ENCODE measurements at regions not wholly inside any gene's neighbourhood (a gene's known extent, or its start where the extent isn't known, plus 50 kb on each side); places are given as distances from the start of the nearest gene placed in this dataset.

DNA sequence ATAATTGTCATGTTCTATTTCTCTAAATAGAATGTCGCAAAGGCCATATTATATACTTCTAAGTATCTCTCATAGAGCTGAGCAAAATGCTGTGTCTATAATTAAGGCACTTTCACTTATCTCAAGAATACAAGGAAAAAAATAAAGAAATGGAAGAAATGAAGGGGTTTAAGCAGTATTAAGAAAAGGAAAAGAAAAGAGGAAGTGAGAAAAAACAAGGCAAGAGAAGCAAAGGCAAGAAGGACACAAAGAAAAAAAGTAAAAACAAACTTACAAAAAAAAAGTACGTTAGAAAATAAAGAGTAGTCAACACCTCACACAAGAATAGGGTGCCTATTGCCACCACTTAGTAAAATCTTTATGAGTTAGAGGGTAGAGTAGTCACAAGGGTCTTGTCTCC is 506.2 kb downstream of the GABRG2 start:
- TF ChIP-seq, protein P1, sequence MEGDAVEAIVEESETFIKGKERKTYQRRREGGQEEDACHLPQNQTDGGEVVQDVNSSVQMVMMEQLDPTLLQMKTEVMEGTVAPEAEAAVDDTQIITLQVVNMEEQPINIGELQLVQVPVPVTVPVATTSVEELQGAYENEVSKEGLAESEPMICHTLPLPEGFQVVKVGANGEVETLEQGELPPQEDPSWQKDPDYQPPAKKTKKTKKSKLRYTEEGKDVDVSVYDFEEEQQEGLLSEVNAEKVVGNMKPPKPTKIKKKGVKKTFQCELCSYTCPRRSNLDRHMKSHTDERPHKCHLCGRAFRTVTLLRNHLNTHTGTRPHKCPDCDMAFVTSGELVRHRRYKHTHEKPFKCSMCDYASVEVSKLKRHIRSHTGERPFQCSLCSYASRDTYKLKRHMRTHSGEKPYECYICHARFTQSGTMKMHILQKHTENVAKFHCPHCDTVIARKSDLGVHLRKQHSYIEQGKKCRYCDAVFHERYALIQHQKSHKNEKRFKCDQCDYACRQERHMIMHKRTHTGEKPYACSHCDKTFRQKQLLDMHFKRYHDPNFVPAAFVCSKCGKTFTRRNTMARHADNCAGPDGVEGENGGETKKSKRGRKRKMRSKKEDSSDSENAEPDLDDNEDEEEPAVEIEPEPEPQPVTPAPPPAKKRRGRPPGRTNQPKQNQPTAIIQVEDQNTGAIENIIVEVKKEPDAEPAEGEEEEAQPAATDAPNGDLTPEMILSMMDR (IDR thresholded peaks at IDR 0.05) = no peak
- no peak for TF ChIP-seq POLR2A (IDR thresholded peaks at IDR 0.05)

Data from adrenal gland (tissue), 5 donors.